ENCODE measurements at regions not wholly inside any gene's neighbourhood (a gene's known extent, or its start where the extent isn't known, plus 50 kb on each side); places are given as distances from the start of the nearest gene placed in this dataset.

GRCh38 chr5:56415356-56415765 lies 182.2 kb upstream of the ANKRD55 start:
- Histone ChIP-seq H2AFZ (ENCODE audit: control insufficient read depth, low read length) (no peak overlapping the region), H3K4me3 (ENCODE audit: control insufficient read depth in 2 of 3, extremely low read depth in 1 of 3, insufficient read depth in 2 of 3, low read depth in 1 of 3, low read length in 3 of 3) (no peak overlapping the region), H3K27ac (ENCODE audit: control insufficient read depth, insufficient read depth, low read length) (no peak overlapping the region), H3K4me2 (ENCODE audit: control insufficient read depth, extremely low read depth, insufficient read depth, low read depth, low read length) (no peak overlapping the region), H3K79me2 (ENCODE audit: control insufficient read depth, insufficient read depth, low read length) (no peaks in the 10 kb centered on the region), H3K9me1 (ENCODE audit: control insufficient read depth, extremely low read depth, insufficient read depth, low read length) (no peaks in the 10 kb centered on the region), H3K9me3 (ENCODE audit: control insufficient read depth, low read depth, low read length) (peaks cover 2% of the 10 kb centered on the region), H3K27me3 (ENCODE audit: control insufficient read depth, extremely low read depth, insufficient read depth, low read length) (no peaks in the 10 kb centered on the region), H3K36me3 (ENCODE audit: control insufficient read depth in 2 of 2, extremely low read depth in 1 of 2, insufficient read depth in 2 of 2, low read length in 2 of 2) (no peaks in the 10 kb centered on the region), H3K9ac (ENCODE audit: control insufficient read depth, extremely low read depth, insufficient read depth, low read length) (no peak overlapping the region), H3K4me1 (ENCODE audit: control insufficient read depth, extremely low read depth, insufficient read depth, low read length) (peaks cover 7% of the 10 kb centered on the region), H4K20me1 (ENCODE audit: control insufficient read depth, extremely low read depth, insufficient read depth, low read length) (no peaks in the 10 kb centered on the region)
- dilution Hi-C loops (cut with MboI; ENCODE audit: extremely low pct_ligation_motif_present, low sequenced_read_pairs), result no loop called here
- no peak for FAIRE-seq
- no peak for DNase-seq (ENCODE audit: low read depth, low spot score)
- TF ChIP-seq EZH2 (IDR thresholded peaks at IDR 0.05; ENCODE audit: low read length) (no peak), CTCF (optimal IDR thresholded peaks at IDR 0.05 in 1 of 3, IDR thresholded peaks at IDR 0.05 in 1 of 3, conservative IDR thresholded peaks at IDR 0.05 in 1 of 3; ENCODE audit: extremely low read depth in 1 of 3, insufficient read depth in 2 of 3, low read length in 3 of 3) (no peak)

DNA sequence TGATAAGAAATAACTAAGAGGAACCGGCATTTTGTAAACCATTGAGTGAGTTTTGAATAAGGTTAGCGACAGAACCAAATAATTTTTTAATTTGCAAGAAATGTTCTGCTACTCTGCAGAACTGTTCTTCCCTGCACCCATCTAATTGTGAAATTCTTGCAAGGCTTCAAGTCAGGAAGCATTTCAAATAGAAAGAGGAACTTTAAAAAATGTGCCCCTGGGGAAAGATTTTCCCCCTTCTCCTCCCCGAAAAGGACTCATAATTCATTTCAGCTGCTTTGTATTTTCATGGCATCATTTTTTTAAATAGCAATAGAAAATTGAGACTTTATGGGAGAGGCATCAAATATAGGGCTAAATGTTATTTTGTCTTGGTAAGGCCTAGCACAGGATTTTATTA lies 180.9 kb upstream of the ANKRD55 start:
- no peak for FAIRE-seq
- dilution Hi-C loops (cut with MboI; ENCODE audit: extremely low pct_ligation_motif_present, low sequenced_read_pairs), result no loop called here

More for the DNA sequence above, 180.9 kb upstream of the ANKRD55 start:
- Histone ChIP-seq H3K27ac (ENCODE audit: control insufficient read depth, insufficient read depth, low read length) (no peak overlapping the region), H3K9me1 (ENCODE audit: control insufficient read depth, extremely low read depth, insufficient read depth, low read length) (no peaks in the 10 kb centered on the region), H3K79me2 (ENCODE audit: control insufficient read depth, insufficient read depth, low read length) (no peaks in the 10 kb centered on the region), H3K4me3 (ENCODE audit: control insufficient read depth in 2 of 3, extremely low read depth in 1 of 3, insufficient read depth in 2 of 3, low read depth in 1 of 3, low read length in 3 of 3) (no peak overlapping the region), H3K4me1 (ENCODE audit: control insufficient read depth, extremely low read depth, insufficient read depth, low read length) (peaks cover 16% of the 10 kb centered on the region), H3K36me3 (ENCODE audit: control insufficient read depth in 2 of 2, extremely low read depth in 1 of 2, insufficient read depth in 2 of 2, low read length in 2 of 2) (no peaks in the 10 kb centered on the region), H3K9me3 (ENCODE audit: control insufficient read depth, low read depth, low read length) (no peaks in the 10 kb centered on the region), H3K27me3 (ENCODE audit: control insufficient read depth, extremely low read depth, insufficient read depth, low read length) (no peaks in the 10 kb centered on the region), H2AFZ (ENCODE audit: control insufficient read depth, low read length) (no peak overlapping the region), H4K20me1 (ENCODE audit: control insufficient read depth, extremely low read depth, insufficient read depth, low read length) (no peaks in the 10 kb centered on the region), H3K4me2 (ENCODE audit: control insufficient read depth, extremely low read depth, insufficient read depth, low read depth, low read length) (no peak overlapping the region), H3K9ac (ENCODE audit: control insufficient read depth, extremely low read depth, insufficient read depth, low read length) (no peak overlapping the region)
- no peak for DNase-seq (ENCODE audit: low read depth, low spot score)
- TF ChIP-seq CTCF (optimal IDR thresholded peaks at IDR 0.05 in 1 of 3, IDR thresholded peaks at IDR 0.05 in 1 of 3, conservative IDR thresholded peaks at IDR 0.05 in 1 of 3; ENCODE audit: extremely low read depth in 1 of 3, insufficient read depth in 2 of 3, low read length in 3 of 3) (no peak), EZH2 (IDR thresholded peaks at IDR 0.05; ENCODE audit: low read length) (no peak)
